GM19395 (cell line): ENCODE measurements at regions not wholly inside any gene's neighbourhood (a gene's known extent, or its start where the extent isn't known, plus 50 kb on each side); places are given as distances from the start of the nearest gene placed in this dataset.

Experiments
- ATAC-seq: cut with Tn5 transposase; IDR thresholded peaks from one replicate; pipeline ENCODE4 v1.9.1; 2021; ENCODE audit warnings: mild to moderate bottlenecking, moderate library complexity; ENCODE audit not compliant: unreplicated experiment

DNA sequence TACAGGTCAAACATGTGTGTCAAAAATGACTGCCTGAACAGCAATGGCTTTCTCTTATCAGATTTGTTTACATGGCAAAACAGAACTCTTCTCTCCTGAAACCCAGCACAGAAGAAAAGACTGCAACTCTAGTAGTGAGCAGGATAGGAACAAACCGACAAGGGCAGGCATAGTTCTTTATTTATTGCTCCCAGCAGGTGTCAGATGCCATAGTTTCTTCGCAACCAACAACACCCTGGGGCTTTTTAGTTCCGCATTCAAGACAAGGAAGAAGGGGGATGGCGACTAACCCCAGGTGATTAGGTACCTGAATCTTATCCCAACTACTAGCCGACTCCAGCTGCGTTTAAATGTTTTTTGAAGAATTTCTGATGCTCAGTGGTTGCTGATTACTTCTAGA, 367.5 kb upstream of the FIGN start:
- ATAC-seq, result no peak

DNA sequence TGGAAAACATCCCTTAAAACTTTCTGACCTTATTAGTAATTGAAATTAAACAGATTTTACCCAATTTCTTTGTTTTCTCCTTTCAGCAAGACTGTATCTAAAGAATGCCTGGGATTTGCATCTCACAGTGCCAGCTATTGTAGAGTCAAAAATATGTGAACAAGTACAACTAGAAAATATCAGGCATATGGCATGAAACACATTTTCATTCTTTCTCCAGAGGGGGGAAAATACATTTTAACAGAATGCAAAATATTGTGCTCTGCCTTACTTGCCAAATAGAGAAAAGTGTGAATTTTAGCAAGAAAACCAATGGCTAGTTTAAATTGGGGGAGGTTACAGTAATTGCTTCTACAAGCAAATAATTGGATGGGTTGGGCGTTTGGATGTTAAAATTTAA, 366.6 kb upstream of the FIGN start:
- ATAC-seq, result no peak

DNA sequence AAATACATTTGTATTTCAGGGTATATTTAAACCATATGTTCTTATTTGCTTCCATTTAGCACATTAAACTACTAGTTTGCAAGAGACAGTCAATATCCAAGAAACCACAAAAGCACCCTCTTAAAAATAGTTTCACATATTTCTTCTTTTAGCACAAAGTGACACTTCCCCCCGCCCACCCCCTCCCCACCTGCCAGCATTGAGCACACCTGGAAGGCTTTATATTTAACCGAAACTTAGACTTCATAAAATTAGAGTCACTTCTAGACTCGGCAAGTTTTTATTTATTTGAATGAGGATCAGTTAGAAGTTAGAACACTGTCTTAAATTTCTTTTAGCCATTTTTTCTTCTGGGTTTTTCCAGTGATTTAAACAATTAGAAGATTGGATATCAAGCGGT, 355.9 kb upstream of the FIGN start:
- no peak for ATAC-seq

DNA sequence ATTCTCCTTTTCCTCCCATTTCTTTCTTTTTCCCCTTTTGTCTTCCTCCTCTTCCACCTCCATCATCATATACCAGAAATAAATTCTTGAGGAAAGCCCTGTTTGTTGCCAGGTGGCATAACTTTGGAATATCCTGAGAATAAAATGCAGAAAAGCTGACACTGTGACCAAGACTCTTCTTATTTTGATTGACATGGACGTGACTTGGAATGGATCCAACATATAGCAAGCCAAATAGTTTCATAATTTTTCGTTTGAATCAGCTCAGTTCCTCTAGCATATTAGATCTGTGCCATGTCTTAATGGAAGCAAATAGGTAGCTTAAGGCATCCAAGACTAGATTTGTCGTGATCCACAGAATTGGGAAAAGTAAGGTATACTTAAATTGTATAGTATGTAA, 354.7 kb upstream of the FIGN start:
- ATAC-seq, result no peak

DNA sequence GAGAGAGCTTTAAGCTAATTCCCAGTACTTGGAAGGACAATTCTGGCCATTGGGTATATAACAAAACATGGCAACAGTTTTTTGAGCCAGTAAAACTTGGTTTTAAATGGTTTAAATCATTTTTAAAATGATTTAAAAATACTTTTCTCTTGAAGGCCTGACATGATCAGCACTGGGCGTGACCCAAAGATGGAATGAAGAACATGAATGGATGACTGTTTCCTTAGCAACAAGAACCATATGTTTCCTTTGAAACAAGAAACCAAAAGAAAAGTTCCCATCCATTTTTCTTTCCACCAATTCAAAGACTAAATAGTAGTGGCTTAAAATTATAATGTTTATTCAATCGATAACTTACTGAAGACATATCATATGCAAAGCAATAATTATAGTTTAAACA, 348.3 kb upstream of the FIGN start:
- ATAC-seq, result no peak

DNA sequence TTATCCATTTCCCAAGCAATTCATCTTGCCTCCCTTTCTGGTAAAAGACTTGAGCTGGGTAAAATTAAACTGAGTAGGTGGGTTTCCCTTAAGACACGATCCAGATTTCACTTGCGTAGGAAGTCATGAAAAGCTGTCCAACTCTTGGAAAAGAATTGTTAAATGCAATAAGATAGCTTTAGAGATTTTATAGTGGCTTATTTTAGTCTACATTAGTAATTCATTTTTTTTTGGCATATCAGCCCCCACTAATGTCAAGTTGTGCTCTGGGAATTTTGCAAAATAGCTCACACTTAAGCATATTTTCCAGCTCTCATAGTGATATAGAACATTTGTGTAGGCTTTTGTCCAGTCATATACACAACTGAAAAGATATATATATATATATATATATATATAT, 344.7 kb upstream of the FIGN start:
- no peak for ATAC-seq

DNA sequence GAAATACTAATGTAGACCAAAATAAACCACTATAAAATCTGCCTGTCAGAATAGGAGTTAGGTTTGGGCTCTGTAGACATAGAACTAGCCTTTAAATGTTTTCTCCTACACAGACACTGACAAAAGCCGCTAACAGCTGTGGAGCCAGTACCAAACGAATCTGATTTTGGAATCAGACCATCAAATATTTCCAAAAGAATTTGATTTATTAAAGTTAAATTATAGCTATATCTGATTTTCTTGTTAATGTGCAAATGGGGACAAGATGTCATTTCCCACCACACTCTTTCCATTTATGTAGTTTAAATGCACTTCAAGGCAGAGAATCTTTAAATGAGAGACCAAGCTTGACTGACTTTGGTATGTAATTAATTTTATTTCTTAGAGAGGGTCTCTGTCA, 343.4 kb upstream of the FIGN start:
- ATAC-seq, result no peak

DNA sequence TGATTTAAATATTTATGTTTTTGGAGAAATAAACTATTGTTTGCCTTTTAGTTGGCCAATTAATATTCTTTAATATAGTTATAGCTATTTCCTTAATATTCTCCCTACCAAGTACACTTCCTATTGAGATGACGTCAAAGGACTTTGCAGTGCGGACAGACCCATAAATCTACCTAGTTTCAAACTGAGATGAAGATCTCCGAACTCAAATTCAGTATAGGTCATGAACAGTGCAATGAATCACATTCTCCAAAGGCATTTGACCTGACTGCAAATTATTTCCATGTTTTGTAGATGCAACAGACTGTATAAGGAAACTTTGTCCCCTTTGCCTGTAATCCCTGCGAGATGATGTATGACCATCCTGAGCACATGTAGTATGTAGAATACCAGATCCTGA, 342.6 kb upstream of the FIGN start:
- no peak for ATAC-seq

DNA sequence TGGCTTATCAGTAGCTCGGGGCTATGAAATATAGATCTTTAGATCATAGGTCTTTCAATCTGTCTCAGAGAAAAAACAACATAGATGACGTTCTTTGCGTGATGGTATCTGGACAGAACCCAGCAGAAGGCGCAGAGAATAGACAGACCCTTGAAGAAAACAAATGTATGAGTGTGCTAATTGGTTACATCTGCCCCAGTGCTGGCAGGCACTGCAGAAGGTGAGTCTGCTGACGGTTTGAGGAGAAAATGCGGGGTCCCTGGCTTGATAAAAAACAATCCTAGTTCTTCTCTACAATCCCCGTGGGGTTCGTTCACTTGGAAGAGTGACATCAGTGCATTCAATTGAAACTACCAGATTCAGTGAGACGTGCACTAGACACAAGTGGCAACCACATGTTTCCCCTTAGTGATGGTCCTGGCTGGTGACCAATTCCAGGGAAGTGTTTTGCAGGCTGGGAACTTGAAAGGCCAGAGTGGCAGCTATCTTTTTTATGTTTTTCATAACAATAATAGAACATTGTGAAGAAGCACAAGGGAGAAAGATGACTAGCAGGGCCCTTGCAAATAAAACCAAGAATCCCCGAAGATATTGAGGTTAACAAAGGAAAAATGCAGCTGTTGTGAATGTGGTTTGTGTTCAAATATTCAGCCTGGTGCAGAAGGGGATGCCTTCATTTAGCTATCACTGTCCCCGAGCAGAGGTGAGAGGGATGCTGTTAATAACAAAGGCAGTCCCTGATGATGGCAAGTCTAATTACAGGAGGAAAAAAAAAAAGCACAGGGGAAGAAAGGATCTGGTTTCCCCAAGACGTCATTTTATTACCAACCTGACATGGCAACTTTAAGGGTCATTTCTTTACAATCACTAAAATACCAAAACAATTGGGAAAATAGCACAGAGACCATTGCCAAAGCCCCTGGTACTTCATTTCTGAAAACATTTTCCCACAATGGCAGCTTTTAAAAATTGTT, 337.6 kb upstream of the FIGN start:
- no peak for ATAC-seq

DNA sequence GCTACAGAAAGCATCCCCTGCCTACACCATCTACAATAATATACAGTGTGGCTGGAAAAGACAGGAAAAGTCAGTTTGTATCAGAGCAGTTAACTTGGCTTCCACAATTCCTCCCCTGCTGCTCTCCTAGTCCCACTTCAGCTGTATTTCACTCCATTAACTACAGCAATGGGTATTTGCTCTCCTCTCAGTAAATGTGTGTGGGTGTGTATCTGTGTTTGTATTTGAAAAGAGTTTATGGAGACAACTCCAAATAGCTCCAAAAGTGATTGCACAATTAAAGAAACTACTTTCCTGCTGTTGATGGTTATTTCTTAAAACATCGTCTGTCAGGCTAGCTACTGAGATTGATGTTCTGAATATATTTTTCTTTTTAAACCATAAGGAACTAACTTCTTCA, 333.7 kb upstream of the FIGN start:
- ATAC-seq, result no peak

DNA sequence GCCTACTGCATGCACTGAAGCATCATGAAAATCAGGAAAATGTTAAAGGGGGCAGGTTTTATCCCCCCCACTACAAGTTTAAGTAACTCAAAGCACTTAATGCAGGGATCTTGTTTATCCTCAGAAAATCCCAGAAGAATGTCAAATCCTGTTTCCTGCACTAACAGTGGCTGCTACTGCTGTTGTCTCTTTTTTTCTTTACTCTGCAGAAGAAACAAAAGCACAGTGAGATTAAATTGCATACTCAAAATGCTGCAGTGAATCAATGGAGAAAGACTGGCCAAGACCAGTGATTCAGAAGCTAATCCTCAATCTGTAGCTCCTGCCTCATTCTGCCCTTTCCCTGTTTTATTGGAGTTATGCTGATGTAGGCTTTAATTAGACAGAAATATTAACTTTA, 332.3 kb upstream of the FIGN start:
- no peak for ATAC-seq

DNA sequence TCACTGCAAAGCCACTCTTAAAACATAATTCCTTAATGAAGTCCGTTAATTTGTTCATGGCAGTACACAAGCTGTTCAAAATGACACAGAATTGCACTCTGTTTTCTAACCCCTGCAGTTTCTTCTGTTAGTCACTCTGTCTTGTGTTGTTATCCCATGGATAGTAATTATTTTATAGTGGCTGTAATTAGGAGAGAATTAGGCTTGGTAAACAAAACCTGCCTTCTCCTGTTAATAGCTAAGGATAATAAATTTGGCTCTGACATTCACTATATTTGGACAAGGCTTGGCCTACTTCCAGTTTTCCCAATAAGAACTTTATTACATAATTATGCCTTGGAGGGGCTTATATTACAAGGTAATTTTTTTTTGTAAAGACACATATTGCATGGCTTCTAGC, 330.3 kb upstream of the FIGN start:
- ATAC-seq, result no peak

DNA sequence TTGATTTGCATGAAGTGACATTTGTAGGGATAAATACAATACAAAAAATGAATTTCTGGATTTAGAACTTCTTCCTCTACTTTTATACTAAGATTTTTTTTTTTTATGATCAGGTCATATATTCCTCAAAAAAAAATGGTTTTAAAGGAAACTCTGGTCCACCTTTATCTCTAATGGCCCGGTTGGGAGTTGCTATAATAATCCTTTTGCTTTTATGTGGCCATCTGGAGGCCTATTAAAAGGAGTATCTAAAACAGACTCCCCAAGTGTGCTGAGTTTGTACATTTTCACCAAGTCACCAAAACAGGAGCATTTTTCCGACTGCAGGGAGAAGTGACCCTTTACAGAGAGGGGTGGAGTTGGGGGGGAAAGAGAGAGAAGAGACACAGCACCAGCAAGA, 329.2 kb upstream of the FIGN start:
- no peak for ATAC-seq

DNA sequence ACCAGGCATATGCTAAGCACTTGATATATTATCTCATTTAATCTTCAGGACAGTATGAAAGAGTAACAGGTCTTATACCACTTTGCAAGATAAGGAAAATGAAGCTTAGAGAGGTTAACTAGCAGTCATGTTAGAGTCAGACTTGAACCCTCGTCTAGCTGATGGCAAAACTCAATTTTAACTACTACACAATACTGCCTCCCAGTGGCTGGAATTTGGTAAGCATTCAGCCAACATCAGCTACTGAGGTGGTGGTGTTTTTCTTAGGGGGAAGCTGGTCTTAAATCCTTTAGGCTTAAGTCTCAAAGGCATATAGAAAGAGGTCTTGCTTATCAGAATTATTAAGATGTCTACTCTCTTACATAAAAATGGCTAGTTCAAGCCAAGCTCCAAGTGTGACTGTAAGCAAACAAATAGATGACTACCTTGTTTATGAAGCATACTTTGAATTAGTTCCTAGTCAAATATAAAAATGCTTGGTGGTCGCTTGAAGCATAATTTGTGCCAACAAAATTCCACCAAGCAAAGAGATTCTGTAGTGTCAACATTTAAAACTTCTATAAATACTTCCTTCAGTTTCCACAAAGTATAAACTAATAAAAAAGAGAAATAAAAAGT, 325.4 kb upstream of the FIGN start:
- ATAC-seq, result peak; percentile 71

DNA sequence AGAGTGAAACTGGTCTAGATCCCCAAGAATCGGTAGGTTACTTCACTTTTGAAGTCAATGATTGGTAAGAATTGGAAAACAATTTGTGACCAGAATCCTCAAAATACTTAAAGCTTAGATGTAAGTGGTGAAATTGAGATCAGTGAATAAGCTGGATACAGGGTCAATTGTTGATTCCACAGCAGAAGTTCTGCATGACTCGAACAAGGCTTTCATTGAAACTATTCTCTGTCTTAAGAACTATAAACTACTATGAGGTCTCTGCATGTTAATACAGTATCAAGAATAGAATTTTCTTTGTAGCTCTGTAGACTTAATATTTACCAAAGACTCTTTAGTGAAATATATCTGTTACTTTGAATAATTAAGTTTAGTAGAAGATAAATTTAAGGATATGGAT, 324.2 kb upstream of the FIGN start:
- ATAC-seq, result no peak

DNA sequence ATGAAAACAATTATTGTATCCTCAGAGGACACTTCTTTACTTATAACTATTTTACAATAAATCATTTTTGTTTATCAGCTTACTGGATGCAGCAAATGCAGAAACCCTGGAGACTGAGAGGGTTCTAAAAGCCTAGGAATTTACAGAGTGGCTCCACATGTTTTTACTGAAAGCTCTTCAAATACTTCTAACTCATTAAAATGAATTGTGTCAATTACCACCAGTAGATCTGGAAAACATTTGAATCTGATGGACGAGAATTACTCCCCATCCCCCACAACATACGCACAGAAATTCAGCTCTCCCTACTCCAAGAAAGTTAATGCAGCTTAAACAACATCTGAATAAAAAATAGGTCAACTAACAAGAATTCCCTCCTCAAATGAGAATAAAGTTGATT, 319.8 kb upstream of the FIGN start:
- no peak for ATAC-seq

DNA sequence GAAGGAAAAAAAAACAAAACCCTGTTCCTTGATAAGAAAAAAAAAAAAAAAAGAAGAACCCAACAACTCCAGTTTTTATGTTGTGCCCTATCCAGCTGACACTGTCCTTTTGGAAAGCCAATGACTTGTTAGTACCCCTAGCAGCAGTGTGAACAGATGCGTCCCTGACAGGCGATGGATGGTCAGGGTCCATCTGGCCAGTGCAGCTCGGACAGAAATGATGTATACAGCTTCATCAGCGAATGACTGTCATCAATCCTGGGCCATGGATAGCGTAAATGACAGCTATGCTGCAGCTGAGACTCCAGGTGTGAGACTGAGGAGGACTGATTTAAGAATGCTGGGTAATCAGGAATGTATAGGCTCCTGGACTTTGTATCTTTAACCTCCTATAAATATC, 318.8 kb upstream of the FIGN start:
- no peak for ATAC-seq

DNA sequence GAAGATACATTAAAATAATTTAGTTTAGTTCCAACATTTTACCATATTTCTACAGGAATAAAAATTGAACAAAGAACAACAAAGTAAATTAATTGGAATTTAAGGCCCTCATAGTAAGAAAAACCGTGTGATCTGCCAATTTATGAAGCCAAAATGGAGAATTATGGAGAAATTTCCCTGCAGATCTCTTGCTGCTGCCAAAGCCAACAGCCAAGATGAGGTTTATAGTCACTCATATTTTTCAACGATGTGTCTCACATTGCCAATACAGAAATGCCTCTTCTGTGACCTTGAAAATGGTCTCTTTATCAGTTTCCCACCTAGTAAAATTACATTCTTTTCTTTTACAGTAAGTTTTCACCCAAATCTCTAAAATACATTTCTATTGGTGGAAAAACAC, 317.2 kb upstream of the FIGN start:
- ATAC-seq, result no peak

DNA sequence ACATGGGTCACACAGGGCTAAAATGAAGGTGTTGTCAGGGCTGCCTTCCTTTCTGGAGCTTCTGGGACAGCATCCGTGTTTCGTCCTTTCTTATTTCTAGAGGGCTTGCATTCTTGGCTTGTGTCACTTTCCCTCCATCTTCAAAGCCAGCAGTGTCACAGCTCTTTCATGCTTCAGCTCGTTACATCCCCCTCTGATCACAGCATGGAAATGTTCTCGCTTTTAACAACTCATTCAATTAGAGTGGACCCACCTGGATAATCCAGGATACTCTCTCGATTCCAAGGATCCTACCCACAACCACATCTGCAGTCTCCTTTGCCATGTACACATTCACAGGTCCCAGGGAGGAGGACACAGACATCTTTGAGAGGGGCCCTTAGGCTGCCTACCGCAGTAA, 316.2 kb upstream of the FIGN start:
- no peak for ATAC-seq

DNA sequence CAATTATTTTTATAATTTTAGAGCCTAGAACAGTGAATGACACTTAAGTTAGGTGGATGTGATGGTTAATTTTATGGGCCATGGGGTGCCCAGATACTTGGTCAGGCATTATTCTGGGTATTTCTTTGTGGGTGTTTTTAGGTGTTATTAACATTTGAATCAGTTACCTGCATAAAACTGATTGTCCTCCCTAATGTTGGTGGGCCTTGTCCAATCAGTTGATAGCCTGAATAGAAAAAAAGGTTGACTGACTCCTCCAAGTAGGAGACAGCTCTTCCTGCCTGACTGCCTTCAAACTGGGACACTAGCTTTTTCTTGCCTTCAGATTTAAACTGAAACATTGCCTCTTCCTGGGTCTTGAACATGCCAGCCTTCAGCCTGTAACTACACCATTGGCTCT, 312.9 kb upstream of the FIGN start:
- ATAC-seq, result no peak

DNA sequence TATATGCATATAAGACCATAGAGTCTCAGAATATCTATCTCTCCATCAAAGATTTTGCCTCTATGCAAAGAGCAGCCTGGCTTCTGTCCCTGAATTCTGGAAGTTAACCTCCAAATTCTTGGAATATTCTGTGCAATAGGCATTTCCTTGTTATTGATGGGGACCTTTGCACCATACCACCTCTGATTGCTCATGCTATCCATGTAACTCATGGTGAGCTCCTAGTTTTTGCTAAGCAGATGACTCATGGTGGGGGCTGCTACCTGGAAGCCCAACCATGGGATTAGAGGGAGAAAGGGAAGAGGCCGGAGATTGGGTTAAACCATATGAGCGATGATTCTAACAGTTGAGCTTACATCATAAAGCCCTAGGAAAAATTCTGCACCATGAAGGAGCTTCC, 310.2 kb upstream of the FIGN start:
- ATAC-seq, result no peak

DNA sequence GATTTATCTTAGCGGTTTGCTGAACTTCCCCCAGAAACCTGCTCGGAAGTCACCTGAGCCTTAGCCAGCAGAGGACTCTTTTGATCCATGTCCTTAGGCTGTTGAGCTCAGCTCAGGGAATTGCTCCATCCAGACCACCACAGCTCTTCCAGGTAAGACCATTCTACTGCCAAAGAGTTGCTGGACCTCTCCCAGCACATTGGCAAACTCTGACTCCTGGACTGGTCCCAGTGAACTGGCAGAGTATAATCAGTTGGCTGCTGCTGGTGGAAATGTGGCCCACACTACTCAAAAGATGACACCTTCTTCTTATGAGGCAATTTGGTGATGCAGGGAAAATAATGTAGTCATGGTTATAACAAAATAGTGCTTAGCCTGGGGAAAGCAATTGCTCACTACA, 308.8 kb upstream of the FIGN start:
- ATAC-seq, result no peak

DNA sequence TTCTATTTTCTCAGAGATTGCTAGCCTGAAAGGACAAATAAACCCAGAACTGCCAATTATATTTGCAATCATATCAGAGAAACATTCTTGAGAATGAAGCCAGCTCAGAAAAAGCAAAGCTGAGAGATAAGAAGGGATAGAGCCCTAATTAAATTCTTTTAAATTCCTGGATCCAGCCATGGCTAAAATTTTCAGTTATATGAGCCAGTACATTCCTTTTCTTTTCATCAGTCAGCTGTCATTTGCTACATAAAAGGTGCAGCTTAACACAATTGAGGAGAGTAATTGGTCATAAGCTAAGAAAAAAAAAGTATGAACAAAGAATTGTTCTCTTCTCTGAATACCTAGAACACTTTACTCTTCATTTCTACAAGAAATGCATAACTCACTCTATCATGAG, 303.5 kb upstream of the FIGN start:
- no peak for ATAC-seq
